GM12874 (cell line): ENCODE measurements at regions not wholly inside any gene's neighbourhood (a gene's known extent, or its start where the extent isn't known, plus 50 kb on each side); places are given as distances from the start of the nearest gene placed in this dataset.

Source experiments
- CTCF ChIP-seq: IDR thresholded peaks from 2 replicates; pipeline ENCODE4 v1.5.1; 2011; ENCODE audit warnings: low read depth, mild to moderate bottlenecking, control low read depth, low read length, moderate library complexity; ENCODE audit not compliant: insufficient read depth

- no peak for TF ChIP-seq CTCF
Measured at GRCh38 chr2:186339716-186340115, 146.3 kb upstream of the ZC3H15 start.

DNA sequence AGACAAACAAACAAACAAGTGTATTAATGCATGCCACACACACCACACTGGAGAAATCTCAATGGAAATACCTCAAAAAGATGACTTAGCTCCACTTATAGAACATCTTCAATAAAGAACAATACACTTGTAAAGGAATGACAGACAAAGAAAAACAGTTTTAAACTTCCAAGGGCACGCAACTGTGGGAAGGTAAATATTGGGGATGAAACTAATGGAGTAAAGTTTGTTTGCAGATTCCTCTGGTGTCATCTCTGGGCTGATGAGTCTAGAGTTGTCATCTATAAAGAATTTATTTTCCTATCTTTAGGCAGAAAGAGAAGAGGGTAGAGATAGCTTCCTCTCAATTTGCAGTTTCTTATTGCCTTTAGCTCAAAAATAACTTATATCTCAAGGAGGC lies 144.0 kb upstream of the ZC3H15 start:
- TF ChIP-seq CTCF, result no peak

DNA sequence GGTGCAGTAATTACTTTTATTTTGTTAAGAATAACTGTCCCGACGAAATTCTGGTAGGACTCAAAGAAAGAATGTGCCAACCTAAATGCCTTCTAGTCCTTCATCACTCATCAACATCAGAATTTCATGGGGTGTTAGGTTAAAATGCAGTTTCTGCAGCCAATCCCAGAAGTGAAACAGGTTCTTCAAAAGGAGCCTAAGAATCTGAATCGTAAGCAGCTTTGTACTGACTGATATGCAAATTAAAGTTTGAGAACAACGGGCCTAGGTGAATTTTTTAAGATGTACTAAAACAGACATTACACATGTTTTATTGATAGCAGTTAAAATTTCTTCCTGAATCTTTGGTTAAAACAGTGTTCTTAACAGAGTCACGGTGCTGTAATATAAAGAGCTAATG lies 140.3 kb upstream of the ZC3H15 start:
- TF ChIP-seq CTCF, result no peak

DNA sequence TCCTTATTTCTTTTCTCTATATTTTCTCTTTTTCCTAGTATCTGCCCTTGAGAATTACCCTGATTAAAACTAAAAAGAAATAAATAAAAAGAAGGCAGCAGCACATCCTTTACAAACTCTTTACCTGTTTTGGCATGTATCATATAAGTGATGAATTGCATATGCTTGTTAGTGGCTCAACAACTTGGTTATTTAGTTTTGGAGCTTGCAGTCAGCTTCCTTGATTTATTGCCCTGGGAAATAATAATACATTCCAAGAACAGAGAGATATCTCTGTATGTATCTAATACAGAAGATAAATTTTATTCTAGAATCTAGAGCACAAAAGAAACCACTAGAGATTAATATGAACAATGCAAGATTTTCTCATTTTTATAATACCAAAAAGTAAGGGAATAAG lies 139.8 kb upstream of the ZC3H15 start:
- no peak for TF ChIP-seq CTCF

DNA sequence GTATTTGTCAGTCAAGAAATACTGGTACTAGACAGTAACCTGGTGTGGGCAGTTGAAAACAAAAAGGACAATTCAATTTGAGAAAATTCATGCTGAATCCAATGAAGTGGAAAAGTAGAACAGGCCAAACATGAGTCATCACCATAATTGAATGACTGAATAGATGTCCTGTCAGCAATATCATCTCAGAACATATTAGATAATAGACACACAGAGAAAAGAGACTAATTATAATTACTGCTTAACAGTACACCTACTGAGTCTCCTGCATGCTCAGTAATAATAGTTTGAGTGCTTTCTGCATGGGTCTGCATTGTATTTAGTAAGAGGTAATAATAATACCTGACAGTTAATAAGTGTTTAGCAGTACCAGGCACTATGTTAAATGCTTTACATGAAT lies 138.6 kb upstream of the ZC3H15 start:
- TF ChIP-seq CTCF, result no peak

GRCh38 chr2:186348200-186348599 lies 137.9 kb upstream of the ZC3H15 start:
- TF ChIP-seq CTCF, result no peak

DNA sequence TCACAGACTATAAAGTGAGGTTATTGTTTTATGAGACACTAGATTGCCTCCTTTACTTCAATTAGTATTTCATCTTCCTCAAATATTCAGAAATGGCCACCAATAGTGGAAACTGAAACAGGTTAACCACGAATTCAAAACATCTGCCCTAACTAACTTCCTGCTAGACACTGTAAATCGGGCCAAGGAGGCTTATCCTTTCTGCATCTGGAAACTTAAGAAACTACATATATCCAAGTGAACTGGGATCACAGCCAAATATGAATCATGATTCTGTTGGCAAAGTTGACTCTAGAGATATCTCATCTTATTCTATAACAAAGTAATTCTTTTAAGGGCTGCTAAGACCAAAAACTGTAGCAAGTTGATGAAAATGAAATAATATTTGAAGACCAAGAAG lies 136.6 kb upstream of the ZC3H15 start:
- no peak for TF ChIP-seq CTCF

- TF ChIP-seq CTCF, result no peak
Measured at GRCh38 chr2:186365406-186365805, 120.7 kb upstream of the ZC3H15 start.
